Effector memory CD4-positive, alpha-beta T cell (primary cell): ENCODE measurements at regions not wholly inside any gene's neighbourhood (a gene's known extent, or its start where the extent isn't known, plus 50 kb on each side); places are given as distances from the start of the nearest gene placed in this dataset.

Source experiments
- DNase-seq, 3 donors: peaks; one replicate each; pipeline ENCODE4 v3.0.0-alpha.2; 2020
- H3K27ac ChIP-seq: 2 replicates; pipeline ENCODE4 v1.7.0; 2013; ENCODE audit warnings: mild to moderate bottlenecking, low read length, moderate library complexity; ENCODE audit not compliant: insufficient read depth, poor library complexity, severe bottlenecking
- H3K27me3 ChIP-seq: replicated peaks from 2 replicates; pipeline ENCODE4 v1.7.0; 2013; ENCODE audit warnings: mild to moderate bottlenecking, low read length; ENCODE audit not compliant: insufficient read depth, control insufficient read depth, poor library complexity, severe bottlenecking
- H3K36me3 ChIP-seq: 2 replicates; pipeline ENCODE4 v1.7.0; 2013; ENCODE audit warnings: mild to moderate bottlenecking, low read length, moderate library complexity; ENCODE audit not compliant: control insufficient read depth, insufficient read depth
- H3K4me1 ChIP-seq: 2 replicates; pipeline ENCODE4 v1.7.0; 2013; ENCODE audit warnings: low read length, mild to moderate bottlenecking; ENCODE audit not compliant: control insufficient read depth, insufficient read depth, poor library complexity, severe bottlenecking
- H3K4me3 ChIP-seq: 2 replicates; pipeline ENCODE4 v1.7.0; 2013; ENCODE audit warnings: low read length, low read depth, mild to moderate bottlenecking; ENCODE audit not compliant: insufficient read depth, poor library complexity, severe bottlenecking
- H3K9me3 ChIP-seq: 2 replicates; pipeline ENCODE4 v1.7.0; 2013; ENCODE audit warnings: mild to moderate bottlenecking, low read length, moderate library complexity; ENCODE audit not compliant: control insufficient read depth

DNA sequence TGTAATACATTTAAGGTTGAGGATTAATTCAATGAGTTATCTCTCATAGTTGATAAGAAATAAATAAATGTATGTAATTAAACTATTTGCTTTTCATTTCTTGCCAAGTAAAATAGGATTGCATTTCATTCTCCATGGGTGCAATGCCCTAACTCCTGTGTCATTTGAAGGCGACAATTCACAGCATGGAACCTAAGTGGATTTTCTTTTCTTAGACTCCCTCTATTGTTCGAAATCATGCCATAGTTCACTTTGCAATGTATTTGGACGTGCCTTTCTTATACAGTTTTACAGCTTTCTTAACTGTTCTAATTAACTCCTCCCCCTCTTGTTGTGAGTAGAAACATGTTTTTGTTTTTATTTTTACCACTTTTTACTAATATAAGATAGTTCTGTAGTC is 263.0 kb downstream of the B3GLCT start:
- no peaks in the 10 kb centered on the region for H3K27me3 ChIP-seq
- no peak overlapping the region for H3K27ac ChIP-seq
- H3K4me3 ChIP-seq, result no peak overlapping the region
- H3K36me3 ChIP-seq, result no peaks in the 10 kb centered on the region
- H3K9me3 ChIP-seq, result no peaks in the 10 kb centered on the region
- no peak for DNase-seq
- H3K4me1 ChIP-seq, result no peaks in the 10 kb centered on the region

DNA sequence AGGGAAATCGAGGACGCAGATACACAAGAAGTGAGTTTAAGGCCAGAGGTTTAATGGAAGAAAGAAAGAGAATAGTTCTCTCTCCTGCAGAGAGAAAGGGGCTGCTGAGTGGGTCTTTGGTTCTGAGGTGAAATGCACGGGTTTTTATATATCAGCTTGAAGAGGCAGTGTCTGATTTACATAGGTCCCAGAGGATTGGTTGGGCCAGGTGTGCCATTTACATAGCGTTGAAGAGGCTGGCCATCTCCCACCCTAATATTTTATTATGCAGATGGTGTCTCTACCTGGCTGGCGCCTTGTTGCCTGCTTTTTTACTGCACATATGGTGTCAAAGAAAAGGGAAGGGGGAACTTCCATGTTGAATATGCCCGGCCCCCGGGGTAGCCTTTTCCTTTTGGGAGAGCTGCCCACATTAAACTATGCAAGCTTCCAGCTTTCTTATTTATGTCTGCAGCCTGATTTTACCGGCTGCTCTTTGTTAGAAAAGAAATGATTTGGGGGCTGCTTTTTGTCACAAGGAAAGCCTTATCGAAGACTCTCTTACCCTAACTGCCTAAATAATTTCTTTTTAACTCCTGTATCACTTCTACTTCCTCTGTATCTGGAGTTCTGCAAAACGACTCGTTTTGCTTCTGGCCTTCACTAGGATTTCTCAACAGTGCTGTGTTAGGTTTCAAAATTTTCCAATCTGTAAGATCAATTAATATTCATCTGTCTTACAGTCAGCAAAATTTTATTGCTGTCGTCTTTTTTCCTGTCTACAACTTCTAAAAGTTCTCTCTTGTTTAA is 268.5 kb downstream of the B3GLCT start:
- Histone ChIP-seq H3K36me3 (no peaks in the 10 kb centered on the region), H3K4me3 (no peak overlapping the region), H3K4me1 (no peaks in the 10 kb centered on the region), H3K27me3 (no peaks in the 10 kb centered on the region), H3K9me3 (no peaks in the 10 kb centered on the region), H3K27ac (no peak overlapping the region)
- DNase-seq, result no peak

DNA sequence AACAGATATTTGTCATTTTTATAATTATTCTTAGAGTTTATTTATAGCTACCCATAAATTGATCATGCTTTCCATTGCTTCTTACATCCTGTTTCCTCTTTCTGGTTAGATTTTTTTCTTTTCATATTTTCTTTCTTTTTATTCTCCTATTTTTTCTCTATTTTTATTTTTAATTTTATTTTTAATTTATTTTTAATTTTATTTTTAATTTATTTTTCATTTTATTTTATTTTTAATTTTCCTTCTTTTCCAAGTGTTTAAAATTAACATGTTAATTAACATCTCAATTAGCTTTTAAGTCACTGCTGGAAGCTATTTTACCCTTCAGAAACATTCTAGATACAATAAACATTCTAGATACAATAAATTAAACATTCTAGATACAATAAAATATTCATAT is 269.6 kb downstream of the B3GLCT start:
- H3K27me3 ChIP-seq, result no peaks in the 10 kb centered on the region
- no peaks in the 10 kb centered on the region for H3K9me3 ChIP-seq
- no peak for DNase-seq
- no peaks in the 10 kb centered on the region for H3K36me3 ChIP-seq
- H3K4me1 ChIP-seq, result no peaks in the 10 kb centered on the region
- H3K4me3 ChIP-seq, result no peak overlapping the region
- H3K27ac ChIP-seq, result no peak overlapping the region

DNA sequence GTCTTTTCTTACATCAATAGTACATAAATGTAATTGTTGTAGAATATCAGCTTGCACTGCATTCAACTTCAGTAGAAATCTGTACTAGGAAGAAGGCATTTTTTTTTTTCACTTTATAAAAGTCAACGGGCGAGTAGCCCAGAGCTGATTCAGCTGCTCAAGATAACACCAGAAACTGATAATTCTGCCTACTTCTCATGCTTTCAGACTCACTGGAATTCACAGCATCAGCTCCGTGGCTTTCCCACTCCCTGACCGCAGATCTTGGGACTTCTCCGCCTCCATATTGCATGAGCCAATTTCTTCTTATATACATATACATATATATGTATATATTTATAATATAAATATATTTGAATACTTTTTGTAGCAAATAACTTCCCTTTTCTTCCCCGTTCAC is 263.1 kb upstream of the RXFP2 start:
- Histone ChIP-seq H3K27me3 (no peaks in the 10 kb centered on the region), H3K36me3 (no peaks in the 10 kb centered on the region), H3K9me3 (no peaks in the 10 kb centered on the region), H3K27ac (no peak overlapping the region), H3K4me1 (no peaks in the 10 kb centered on the region), H3K4me3 (no peak overlapping the region)
- no peak for DNase-seq

DNA sequence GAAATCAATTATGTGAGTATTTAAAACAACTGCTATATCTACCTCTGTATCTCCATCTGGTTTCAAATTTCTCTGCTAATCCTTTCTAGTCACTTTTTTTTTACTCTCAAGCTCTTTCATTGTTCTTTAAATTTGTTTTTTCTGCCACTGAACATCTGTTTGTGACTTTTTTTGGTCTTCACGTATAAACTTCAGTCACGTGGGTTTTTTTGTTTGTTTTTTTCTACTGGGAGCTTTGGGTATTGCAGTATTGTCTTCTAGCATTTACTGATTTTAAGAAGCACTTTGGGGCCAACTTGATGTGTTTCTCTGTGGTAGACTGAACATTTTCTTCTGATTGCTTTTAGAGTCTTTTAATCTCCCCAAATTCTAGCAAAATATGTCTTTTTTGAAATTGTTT is 262.6 kb upstream of the RXFP2 start:
- Histone ChIP-seq H3K27me3 (no peaks in the 10 kb centered on the region), H3K36me3 (no peaks in the 10 kb centered on the region), H3K27ac (no peak overlapping the region), H3K4me1 (no peaks in the 10 kb centered on the region), H3K4me3 (no peak overlapping the region), H3K9me3 (no peaks in the 10 kb centered on the region)
- DNase-seq, result no peak

DNA sequence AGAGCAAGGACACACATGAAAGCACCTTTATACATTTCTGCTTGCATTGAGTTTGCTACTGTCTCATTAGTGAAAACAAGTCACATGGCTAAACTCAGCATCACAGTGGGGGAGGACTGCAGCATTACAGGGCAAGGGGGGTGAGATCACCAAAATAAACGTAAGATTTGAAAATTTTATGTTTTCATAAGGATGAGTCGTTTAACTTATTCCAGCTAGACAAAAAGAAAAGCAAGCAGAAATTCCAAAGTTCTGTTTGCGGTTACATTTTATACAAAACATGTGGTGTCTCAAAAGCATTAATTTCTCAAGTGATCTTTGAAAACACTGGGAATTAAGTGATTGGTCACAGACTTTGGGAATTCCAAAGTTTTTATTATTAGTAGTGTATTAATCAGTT is 261.4 kb upstream of the RXFP2 start:
- no peaks in the 10 kb centered on the region for H3K36me3 ChIP-seq
- no peak overlapping the region for H3K27ac ChIP-seq
- H3K4me3 ChIP-seq, result no peak overlapping the region
- H3K9me3 ChIP-seq, result no peaks in the 10 kb centered on the region
- H3K4me1 ChIP-seq, result no peaks in the 10 kb centered on the region
- H3K27me3 ChIP-seq, result no peaks in the 10 kb centered on the region
- no peak for DNase-seq

DNA sequence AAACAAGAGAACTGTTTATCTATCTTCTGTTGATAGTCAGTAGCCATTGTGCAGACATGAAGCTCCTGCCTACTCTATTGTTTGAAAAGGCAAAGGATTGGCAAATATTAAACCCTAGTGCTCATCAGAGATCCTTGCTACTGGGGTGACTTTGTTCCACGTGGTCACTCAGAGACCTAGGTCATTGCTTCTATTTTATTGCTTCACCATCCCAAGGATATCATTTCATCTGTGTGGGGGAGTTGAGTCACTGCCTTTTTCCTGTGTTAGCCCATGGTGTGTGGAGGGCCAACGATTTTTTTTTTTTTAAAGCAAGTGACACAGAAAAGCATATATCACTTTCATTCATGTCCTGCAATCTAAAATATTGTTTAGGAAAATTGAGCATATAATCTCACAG is 254.1 kb upstream of the RXFP2 start:
- Histone ChIP-seq H3K4me1 (no peaks in the 10 kb centered on the region), H3K9me3 (no peaks in the 10 kb centered on the region), H3K27me3 (no peaks in the 10 kb centered on the region), H3K27ac (no peak overlapping the region), H3K36me3 (no peaks in the 10 kb centered on the region), H3K4me3 (no peak overlapping the region)
- no peak for DNase-seq

DNA sequence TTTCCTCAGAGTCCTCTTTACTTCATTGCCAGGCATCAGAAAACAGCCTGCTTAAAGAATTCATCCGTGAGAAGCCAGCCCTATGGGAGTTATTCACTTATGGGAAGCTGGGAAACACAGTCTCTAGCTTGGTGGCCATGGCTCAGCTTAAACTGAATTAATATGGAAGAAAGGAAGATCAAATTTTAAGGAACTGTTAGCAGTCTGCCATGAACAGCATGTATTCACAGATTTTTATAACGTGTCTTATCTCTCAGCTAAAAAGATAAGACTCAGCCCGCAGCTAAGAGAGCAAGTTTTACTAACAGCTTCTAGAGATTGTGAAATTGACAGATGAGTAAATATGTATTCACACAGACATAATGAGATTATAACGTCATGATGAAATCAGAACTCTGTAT is 253.7 kb upstream of the RXFP2 start:
- Histone ChIP-seq H3K27me3 (no peaks in the 10 kb centered on the region), H3K4me1 (no peaks in the 10 kb centered on the region), H3K36me3 (no peaks in the 10 kb centered on the region), H3K4me3 (no peak overlapping the region), H3K9me3 (no peaks in the 10 kb centered on the region), H3K27ac (no peak overlapping the region)
- no peak for DNase-seq

DNA sequence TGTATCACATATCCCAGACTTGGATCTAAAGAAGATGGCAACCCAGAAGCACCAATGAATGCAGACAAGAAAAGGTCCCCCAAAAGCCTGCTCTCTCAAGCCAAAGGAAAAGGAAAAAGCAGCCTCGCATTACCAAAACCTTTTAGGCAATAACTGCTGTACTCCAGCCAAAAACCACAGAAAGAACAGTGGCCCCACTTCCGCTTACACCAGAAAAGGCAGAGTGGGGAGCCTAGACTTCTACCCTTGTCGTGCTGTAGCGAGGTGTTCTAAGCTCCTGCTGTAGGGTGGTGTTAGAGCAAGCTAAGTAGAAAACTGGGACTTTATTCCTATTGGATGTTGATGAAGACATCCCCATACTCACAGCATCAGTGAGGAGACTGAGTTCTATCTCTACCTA is 244.0 kb upstream of the RXFP2 start:
- Histone ChIP-seq H3K27me3 (no peaks in the 10 kb centered on the region), H3K4me1 (no peaks in the 10 kb centered on the region), H3K36me3 (no peaks in the 10 kb centered on the region), H3K4me3 (no peak overlapping the region), H3K9me3 (peaks cover 4% of the 10 kb centered on the region), H3K27ac (no peak overlapping the region)
- no peak for DNase-seq

DNA sequence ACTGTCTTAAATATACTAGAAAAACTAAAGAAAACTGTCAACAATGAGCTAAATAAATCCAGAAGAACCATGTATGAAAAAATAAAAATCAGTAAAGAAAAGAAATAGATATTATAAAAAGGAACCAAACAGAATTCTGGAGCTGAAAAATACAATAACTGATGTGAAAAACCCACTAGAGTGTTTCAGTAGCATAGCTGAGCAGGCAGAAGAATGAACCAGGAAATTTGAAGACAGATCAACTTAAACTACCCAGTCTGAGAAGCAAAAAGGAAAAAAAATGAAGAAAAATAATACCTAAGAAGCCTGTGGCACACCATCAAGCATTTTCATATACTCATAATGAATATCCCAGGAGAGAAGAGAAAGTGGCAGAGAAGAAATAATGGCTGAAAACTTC is 240.1 kb upstream of the RXFP2 start:
- no peaks in the 10 kb centered on the region for H3K27me3 ChIP-seq
- peaks cover 4% of the 10 kb centered on the region for H3K9me3 ChIP-seq
- no peak overlapping the region for H3K27ac ChIP-seq
- H3K4me3 ChIP-seq, result no peak overlapping the region
- H3K36me3 ChIP-seq, result no peaks in the 10 kb centered on the region
- no peaks in the 10 kb centered on the region for H3K4me1 ChIP-seq
- no peak for DNase-seq
